Activated naive CD4-positive, alpha-beta T cell treated with anti-CD3 and anti-CD28 coated beads, Interleukin-2, amount 10 ng/mL, durations not matched to agents 7 days and 5 days (primary cell): ENCODE measurements at regions not wholly inside any gene's neighbourhood (a gene's known extent, or its start where the extent isn't known, plus 50 kb on each side); places are given as distances from the start of the nearest gene placed in this dataset.
"Not testable (repeated sequence)": the region's sequence is repeated elsewhere in the genome, so short reads cannot be mapped to it uniquely, and the experiment has no call there.

Experiments
- CTCF ChIA-PET: fragments of 350-600 bp; sonication (Branson Sonifier 250); formaldehyde crosslinking; loops from one replicate; lab custom pipeline; 2021; ENCODE audit warnings: antibody characterized with exemption; lab: Charles Lee
- DNase-seq: peaks from one replicate; pipeline ENCODE4 v3.0.0-alpha.2; 2020
- H3K27ac Mint-ChIP-seq: one replicate; pipeline ENCODE4 v1.8.0; 2021; ENCODE audit warnings: mild to moderate bottlenecking, moderate library complexity, mixed read lengths
- H3K27me3 Mint-ChIP-seq: one replicate; pipeline ENCODE4 v1.8.0; 2021; ENCODE audit warnings: mild to moderate bottlenecking, mixed read lengths
- H3K36me3 Mint-ChIP-seq: one replicate; pipeline ENCODE4 v1.8.0; 2021; ENCODE audit warnings: mixed read lengths
- H3K4me1 Mint-ChIP-seq: one replicate; pipeline ENCODE4 v1.8.0; 2021; ENCODE audit warnings: mixed read lengths
- H3K4me3 Mint-ChIP-seq: one replicate; pipeline ENCODE4 v1.8.0; 2021; ENCODE audit warnings: mild to moderate bottlenecking, moderate library complexity, mixed read lengths
- H3K9me3 Mint-ChIP-seq: one replicate; pipeline ENCODE4 v1.8.0; 2021; ENCODE audit warnings: mixed read lengths

- DNase-seq: no peak
- Mint-ChIP-seq H3K4me3 (no peak overlapping the region), H3K36me3 (no peaks in the 10 kb centered on the region), H3K27me3 (no peaks in the 10 kb centered on the region), H3K4me1 (no peaks in the 10 kb centered on the region), H3K27ac (no peak overlapping the region), H3K9me3 (peaks cover 7% of the 10 kb centered on the region)
- CTCF ChIA-PET: no interaction called here
Measured at GRCh38 chr11:122414406-122415018, 241.0 kb upstream of the UBASH3B start.

DNA sequence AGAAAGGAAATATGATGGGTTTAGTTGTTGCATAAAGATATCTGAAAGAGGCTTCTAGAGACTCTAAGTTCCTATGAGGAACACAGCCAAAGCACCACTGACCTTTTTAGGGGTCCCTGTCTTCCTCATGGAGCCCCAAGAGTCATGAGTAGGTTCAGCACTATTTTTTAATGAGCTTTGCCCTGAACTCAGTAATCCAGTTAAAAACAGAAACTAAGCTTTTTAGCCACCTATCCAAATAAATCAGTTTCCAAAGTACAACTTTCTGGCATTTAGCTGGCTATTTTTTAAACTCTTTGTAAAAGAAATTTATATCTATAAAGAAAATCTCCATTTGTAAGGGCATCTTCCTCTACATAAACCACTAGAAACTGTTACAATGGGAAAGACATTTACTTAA lies 241.8 kb upstream of the UBASH3B start:
- CTCF ChIA-PET: no interaction called here
- H3K36me3 Mint-ChIP-seq: no peaks in the 10 kb centered on the region
- no peak for DNase-seq
- H3K9me3 Mint-ChIP-seq: peaks cover 7% of the 10 kb centered on the region
- H3K4me1 Mint-ChIP-seq: no peaks in the 10 kb centered on the region
- no peaks in the 10 kb centered on the region for H3K27me3 Mint-ChIP-seq
- no peak overlapping the region for H3K4me3 Mint-ChIP-seq
- H3K27ac Mint-ChIP-seq: no peak overlapping the region

DNA sequence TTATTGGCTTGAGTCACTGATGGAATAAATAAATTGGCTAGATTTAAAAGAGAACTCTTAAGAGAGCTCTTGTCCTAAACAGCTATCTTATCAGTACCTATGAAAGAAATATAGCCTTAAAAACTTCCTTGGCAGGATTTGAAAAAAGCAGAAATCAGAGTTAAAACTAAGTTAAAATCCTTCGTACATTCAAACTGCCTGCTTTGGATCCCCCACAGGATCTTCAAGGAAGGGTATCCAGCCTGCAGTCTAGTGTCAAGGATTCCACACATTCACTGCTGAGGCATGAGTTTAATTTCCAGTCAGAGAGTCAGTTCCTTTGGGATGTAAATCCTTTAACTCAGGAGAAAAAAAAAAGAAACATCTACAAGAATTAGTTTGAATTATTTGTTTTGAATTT lies 242.9 kb upstream of the UBASH3B start:
- CTCF ChIA-PET: no interaction called here
- H3K27me3 Mint-ChIP-seq: no peaks in the 10 kb centered on the region
- no peak overlapping the region for H3K4me3 Mint-ChIP-seq
- no peak overlapping the region for H3K27ac Mint-ChIP-seq
- peaks cover 7% of the 10 kb centered on the region for H3K9me3 Mint-ChIP-seq
- DNase-seq: no peak
- H3K4me1 Mint-ChIP-seq: no peaks in the 10 kb centered on the region
- no peaks in the 10 kb centered on the region for H3K36me3 Mint-ChIP-seq

DNA sequence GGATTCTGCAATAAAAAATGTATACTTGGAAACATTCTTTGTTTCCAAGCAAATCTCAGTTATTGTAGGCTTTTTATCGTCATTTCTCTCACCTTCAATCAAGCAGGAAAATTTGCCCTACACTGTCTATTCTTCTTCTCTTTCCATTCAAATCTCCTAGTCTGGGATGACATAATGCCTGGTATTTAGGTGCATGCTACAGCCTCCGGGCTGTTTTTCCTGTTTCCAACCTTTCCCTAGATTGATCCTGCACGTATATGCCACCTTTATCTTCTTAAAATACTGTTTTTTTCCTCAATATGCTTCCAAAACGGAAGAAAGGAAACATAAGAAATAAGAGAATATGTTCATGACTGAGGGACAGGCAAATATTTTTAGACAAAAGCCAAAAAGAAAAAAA lies 249.1 kb upstream of the UBASH3B start:
- Mint-ChIP-seq H3K9me3 (no peaks in the 10 kb centered on the region), H3K4me1 (no peaks in the 10 kb centered on the region), H3K4me3 (no peak overlapping the region), H3K36me3 (no peaks in the 10 kb centered on the region), H3K27me3 (no peaks in the 10 kb centered on the region), H3K27ac (no peak overlapping the region)
- CTCF ChIA-PET: no interaction called here
- DNase-seq: no peak

GRCh38 chr11:122405547-122406341 lies 249.8 kb upstream of the UBASH3B start:
- no peaks in the 10 kb centered on the region for H3K27me3 Mint-ChIP-seq
- H3K9me3 Mint-ChIP-seq: no peaks in the 10 kb centered on the region
- DNase-seq: no peak
- H3K27ac Mint-ChIP-seq: no peak overlapping the region
- no peak overlapping the region for H3K4me3 Mint-ChIP-seq
- H3K36me3 Mint-ChIP-seq: no peaks in the 10 kb centered on the region
- CTCF ChIA-PET: no interaction called here
- H3K4me1 Mint-ChIP-seq: no peaks in the 10 kb centered on the region

GRCh38 chr11:122404571-122404970 lies 251.0 kb upstream of the UBASH3B start:
- H3K4me3 Mint-ChIP-seq: no peak overlapping the region
- CTCF ChIA-PET: no interaction called here
- no peaks in the 10 kb centered on the region for H3K27me3 Mint-ChIP-seq
- H3K9me3 Mint-ChIP-seq: no peaks in the 10 kb centered on the region
- no peak overlapping the region for H3K27ac Mint-ChIP-seq
- DNase-seq: no peak
- H3K36me3 Mint-ChIP-seq: no peaks in the 10 kb centered on the region
- no peaks in the 10 kb centered on the region for H3K4me1 Mint-ChIP-seq

DNA sequence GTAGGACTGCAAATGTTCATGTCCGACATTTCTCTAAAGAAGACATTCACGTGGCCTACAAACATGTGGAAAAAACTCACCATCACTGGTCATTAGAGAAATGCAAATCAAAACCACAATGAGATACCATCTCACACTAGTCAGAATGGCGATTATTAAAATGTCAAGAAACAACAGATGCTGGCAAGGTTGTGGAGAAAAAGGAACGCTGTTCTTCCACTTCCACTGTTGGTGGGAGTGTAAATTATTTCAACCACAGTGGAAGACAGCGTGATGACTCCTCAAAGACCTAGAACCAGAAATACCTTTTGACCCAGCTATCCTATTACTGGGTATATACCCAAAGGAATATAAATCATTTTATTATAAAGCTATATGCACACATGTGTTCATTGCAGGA lies 253.9 kb upstream of the UBASH3B start:
- H3K4me1 Mint-ChIP-seq, H3K4me3 Mint-ChIP-seq, H3K36me3 Mint-ChIP-seq, H3K27ac Mint-ChIP-seq, CTCF ChIA-PET, H3K27me3 Mint-ChIP-seq, DNase-seq, H3K9me3 Mint-ChIP-seq: not testable (repeated sequence)

DNA sequence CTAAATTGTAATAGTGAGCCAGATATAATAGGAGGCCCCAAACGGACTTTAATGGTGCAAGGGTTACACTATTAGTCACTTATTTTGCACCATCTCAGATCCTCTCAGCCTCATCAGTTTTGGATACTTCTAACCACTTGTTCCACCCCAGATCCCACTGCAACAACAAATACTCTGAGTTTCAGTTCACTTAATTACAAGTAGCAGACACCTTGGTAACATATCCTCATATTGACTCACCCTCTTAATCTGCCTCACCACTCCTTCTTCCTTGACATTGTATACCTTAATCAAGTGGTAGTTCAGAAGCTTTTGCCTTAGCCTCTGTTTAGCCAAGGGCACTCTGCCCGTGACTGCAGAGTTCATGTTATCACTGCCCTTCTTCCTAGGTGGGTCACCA lies 256.1 kb upstream of the UBASH3B start:
- H3K9me3 Mint-ChIP-seq: no peaks in the 10 kb centered on the region
- no peaks in the 10 kb centered on the region for H3K36me3 Mint-ChIP-seq
- H3K27me3 Mint-ChIP-seq: no peaks in the 10 kb centered on the region
- H3K4me3 Mint-ChIP-seq: no peak overlapping the region
- CTCF ChIA-PET: no interaction called here
- no peak overlapping the region for H3K27ac Mint-ChIP-seq
- DNase-seq: no peak
- no peaks in the 10 kb centered on the region for H3K4me1 Mint-ChIP-seq

DNA sequence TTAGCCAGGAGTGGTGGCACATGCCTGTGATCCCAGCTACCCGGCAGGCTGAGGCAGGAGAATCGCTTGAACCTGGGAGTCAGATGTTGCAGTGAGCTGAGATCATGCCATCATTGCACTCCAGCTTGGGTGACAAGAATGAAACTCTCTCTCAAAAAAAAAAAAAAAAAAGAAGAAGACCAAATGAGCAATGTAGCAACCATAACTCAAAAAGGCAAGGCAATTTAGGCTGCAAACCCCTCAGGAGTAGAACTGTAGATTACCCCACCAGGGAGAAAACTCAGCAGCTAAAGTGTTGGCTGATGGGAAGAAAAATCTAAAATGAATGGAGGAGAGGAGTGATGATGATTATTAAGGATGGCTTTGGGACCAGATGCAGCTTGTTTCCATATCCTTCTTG lies 256.7 kb upstream of the UBASH3B start:
- Mint-ChIP-seq H3K4me3 (no peak overlapping the region), H3K27me3 (no peaks in the 10 kb centered on the region), H3K9me3 (no peaks in the 10 kb centered on the region), H3K27ac (no peak overlapping the region), H3K36me3 (no peaks in the 10 kb centered on the region), H3K4me1 (no peaks in the 10 kb centered on the region)
- no peak for DNase-seq
- CTCF ChIA-PET: no interaction called here

DNA sequence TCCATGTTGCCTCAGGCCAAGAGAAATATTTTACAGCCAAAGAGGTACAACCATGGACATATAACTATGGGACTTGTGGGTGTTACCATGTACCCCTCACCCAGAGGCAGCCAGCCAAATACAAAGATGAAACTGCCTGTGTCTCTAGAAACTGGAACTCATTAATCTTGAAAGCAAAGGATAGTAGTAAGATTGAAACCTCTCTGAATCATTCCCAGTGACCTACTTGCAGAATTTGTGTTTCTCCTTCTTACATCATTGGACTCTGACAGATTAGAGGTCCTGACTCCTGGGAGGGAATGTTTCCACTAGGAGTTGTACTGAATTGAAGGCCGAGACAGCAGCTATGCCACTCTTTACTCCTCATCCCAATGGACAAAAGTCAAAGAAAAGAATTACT lies 257.4 kb upstream of the UBASH3B start:
- no peak for DNase-seq
- Mint-ChIP-seq H3K9me3 (no peaks in the 10 kb centered on the region), H3K4me1 (no peaks in the 10 kb centered on the region), H3K4me3 (no peak overlapping the region), H3K27me3 (no peaks in the 10 kb centered on the region), H3K36me3 (no peaks in the 10 kb centered on the region), H3K27ac (no peak overlapping the region)
- CTCF ChIA-PET: no interaction called here

DNA sequence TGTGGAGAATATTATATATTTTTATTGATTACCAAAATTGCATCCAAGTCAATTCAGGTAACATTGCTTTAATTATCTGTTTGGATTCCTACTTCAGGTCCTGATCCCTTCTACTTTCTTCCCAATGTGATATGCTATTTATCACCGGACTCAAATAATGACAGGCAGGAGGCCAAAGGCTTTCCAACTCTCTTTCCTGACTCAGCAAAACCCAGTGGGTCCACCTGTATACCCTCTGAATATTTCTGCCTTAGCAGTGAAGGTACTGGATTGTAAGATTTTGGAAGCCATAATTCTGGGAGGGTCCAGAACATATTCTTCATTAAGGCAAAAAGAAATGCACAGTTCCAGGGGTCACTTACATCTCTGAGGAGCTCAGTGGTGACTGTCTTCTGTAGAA lies 260.2 kb upstream of the UBASH3B start:
- no peaks in the 10 kb centered on the region for H3K4me1 Mint-ChIP-seq
- no peaks in the 10 kb centered on the region for H3K36me3 Mint-ChIP-seq
- no peaks in the 10 kb centered on the region for H3K9me3 Mint-ChIP-seq
- no peak overlapping the region for H3K4me3 Mint-ChIP-seq
- no peak overlapping the region for H3K27ac Mint-ChIP-seq
- DNase-seq: no peak
- H3K27me3 Mint-ChIP-seq: no peaks in the 10 kb centered on the region
- CTCF ChIA-PET: no interaction called here

DNA sequence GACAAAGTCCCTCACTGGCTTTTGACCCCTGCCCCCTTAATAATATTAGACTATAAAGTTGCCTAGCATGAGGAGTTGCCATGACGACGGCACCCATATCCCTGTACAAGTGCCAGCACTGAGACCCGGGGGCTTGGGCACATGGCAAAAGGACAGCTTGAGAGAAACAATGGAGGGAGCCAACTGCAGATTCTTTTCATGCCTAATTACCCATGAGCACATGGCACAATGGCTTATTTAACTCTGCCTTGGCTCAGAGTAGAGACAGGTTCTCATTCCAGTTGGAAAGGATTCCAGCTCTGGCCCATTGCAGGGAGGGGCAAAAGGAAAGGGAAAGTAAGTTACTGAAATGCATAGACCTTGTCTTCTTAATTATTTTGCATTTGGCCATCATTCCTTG lies 261.2 kb upstream of the UBASH3B start:
- Mint-ChIP-seq H3K27ac (no peak overlapping the region), H3K4me1 (no peaks in the 10 kb centered on the region), H3K27me3 (no peaks in the 10 kb centered on the region), H3K4me3 (no peak overlapping the region), H3K9me3 (no peaks in the 10 kb centered on the region), H3K36me3 (no peaks in the 10 kb centered on the region)
- DNase-seq: no peak
- CTCF ChIA-PET: no interaction called here

DNA sequence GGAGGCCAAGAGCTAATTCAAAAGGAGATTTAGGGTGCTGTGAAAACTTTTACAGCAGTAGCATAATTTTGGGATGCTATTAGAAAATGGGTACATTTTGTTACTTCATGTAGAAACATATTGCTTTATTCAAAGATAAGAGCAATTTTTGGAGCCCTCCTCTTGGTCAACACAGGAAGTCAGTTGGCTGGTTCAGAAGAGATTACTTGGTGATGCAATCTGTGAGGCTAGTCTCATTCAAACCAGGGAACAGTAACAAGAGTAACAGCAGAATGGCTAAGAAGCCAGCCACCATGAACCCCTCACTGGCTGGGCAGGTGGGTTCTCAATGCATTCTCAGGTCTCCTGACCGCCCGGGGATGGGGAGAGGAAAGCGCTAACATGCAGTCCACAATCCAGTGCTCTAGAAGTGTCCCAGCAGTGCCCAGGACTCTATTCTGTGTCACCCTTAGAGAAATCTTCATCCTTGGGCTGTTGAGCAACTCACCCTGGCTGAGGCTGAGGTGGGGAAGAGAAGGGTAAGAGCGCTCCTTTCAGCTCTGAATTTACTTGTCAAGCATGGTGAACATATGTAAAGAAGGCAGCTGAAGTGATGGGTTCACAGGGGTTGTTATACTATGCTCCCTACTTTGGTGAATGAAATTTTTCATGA lies 262.2 kb upstream of the UBASH3B start:
- no peak for DNase-seq
- Mint-ChIP-seq H3K27ac (no peak overlapping the region), H3K4me3 (no peak overlapping the region), H3K9me3 (no peaks in the 10 kb centered on the region), H3K27me3 (no peaks in the 10 kb centered on the region), H3K36me3 (no peaks in the 10 kb centered on the region), H3K4me1 (no peaks in the 10 kb centered on the region)
- CTCF ChIA-PET: no interaction called here

DNA sequence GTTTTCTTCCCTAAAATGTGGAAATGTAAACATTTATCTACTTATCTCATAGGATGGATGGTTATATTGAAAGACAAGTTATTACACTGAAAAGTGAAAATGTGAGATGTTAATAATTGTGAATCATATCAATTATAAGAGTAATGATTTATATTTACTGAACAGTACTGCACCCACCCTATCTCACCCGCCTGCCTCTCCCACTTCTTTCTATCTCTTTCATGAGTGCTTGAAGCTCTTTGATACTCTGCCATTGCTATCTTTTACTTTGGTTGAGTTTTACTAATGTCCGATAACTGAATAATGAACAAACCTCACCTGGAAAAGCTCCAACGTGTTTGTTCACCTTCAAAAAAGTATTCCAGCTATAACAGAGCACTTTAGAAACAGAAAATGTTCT lies 263.0 kb upstream of the UBASH3B start:
- Mint-ChIP-seq H3K4me3 (no peak overlapping the region), H3K4me1 (no peaks in the 10 kb centered on the region)
- CTCF ChIA-PET: interaction anchor here (0.6 kb wide), 1 partner anchor 141 kb away, joined by 4 read pairs; no protein-coding TSS in a partner anchor

GRCh38 chr11:122391049-122391448 lies 264.5 kb upstream of the UBASH3B start:
- no peak for DNase-seq
- Mint-ChIP-seq H3K4me3 (no peak overlapping the region), H3K36me3 (no peaks in the 10 kb centered on the region), H3K9me3 (no peaks in the 10 kb centered on the region), H3K27ac (no peak overlapping the region), H3K4me1 (no peaks in the 10 kb centered on the region), H3K27me3 (no peaks in the 10 kb centered on the region)
- CTCF ChIA-PET: no interaction called here

More for the DNA sequence above, 263.0 kb upstream of the UBASH3B start:
- no peaks in the 10 kb centered on the region for H3K9me3 Mint-ChIP-seq
- no peak overlapping the region for H3K27ac Mint-ChIP-seq
- no peaks in the 10 kb centered on the region for H3K36me3 Mint-ChIP-seq
- no peak for DNase-seq
- no peaks in the 10 kb centered on the region for H3K27me3 Mint-ChIP-seq
